ENCODE measurements at regions not wholly inside any gene's neighbourhood (a gene's known extent, or its start where the extent isn't known, plus 50 kb on each side); places are given as distances from the start of the nearest gene placed in this dataset.

DNA sequence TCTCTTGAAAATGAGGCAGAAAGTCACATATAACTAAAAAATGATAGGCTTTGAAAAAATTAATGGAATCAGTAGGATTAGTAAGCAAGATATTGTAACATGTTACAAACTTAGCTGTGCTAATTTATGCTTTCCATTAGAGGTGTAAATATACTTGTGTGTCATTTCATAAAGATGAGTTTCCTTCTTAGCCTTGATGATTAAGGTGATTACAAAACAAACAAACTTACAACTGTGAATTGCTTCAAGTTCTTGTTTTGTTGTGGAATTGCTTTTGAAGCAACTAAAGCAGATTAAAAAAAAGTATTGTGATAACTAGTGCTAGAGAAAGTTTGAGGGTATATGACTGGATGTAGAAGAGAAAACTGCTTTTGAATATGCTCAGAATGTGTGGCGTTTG, 87.9 kb downstream of the DIPK2A start:
- TF ChIP-seq POLR2A (IDR thresholded peaks at IDR 0.05; ENCODE audit: low read depth, low read length) (no peak), POLR2AphosphoS5 (IDR thresholded peaks at IDR 0.05; ENCODE audit: low read depth, low read length) (no peak)
